ENCODE measurements at regions not wholly inside any gene's neighbourhood (a gene's known extent, or its start where the extent isn't known, plus 50 kb on each side); places are given as distances from the start of the nearest gene placed in this dataset.

GRCh38 chr2:16186661-16187481 lies 246.5 kb downstream of the MYCN start:
- TF ChIP-seq SMC3 (conservative IDR thresholded peaks at IDR 0.05; ENCODE audit: poor library complexity) = no peak
- TF ChIP-seq, protein P1, sequence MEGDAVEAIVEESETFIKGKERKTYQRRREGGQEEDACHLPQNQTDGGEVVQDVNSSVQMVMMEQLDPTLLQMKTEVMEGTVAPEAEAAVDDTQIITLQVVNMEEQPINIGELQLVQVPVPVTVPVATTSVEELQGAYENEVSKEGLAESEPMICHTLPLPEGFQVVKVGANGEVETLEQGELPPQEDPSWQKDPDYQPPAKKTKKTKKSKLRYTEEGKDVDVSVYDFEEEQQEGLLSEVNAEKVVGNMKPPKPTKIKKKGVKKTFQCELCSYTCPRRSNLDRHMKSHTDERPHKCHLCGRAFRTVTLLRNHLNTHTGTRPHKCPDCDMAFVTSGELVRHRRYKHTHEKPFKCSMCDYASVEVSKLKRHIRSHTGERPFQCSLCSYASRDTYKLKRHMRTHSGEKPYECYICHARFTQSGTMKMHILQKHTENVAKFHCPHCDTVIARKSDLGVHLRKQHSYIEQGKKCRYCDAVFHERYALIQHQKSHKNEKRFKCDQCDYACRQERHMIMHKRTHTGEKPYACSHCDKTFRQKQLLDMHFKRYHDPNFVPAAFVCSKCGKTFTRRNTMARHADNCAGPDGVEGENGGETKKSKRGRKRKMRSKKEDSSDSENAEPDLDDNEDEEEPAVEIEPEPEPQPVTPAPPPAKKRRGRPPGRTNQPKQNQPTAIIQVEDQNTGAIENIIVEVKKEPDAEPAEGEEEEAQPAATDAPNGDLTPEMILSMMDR (IDR thresholded peaks at IDR 0.05; ENCODE audit: poor library complexity, severe bottlenecking) = no peak
